HepG2 (cell line): ENCODE measurements at regions not wholly inside any gene's neighbourhood (a gene's known extent, or its start where the extent isn't known, plus 50 kb on each side); places are given as distances from the start of the nearest gene placed in this dataset.

Experiments used
- ATAC-seq: fragments of 200-7000 bp; cut with Tn5 transposase; 3 replicates; pipeline ENCODE4 v1.9.1; 2020; ENCODE audit warnings: mild to moderate bottlenecking, moderate library complexity
- BruUV-seq: library from RNA; stranded (reverse); fragments of 400-500 nt; replicated peaks from 2 replicates; lab custom pipeline; 2021; lab: Mats Ljungman, UMichigan
- CTCF ChIA-PET: fragments of 300-600 bp; formaldehyde crosslinking; extraction: SDS; loops from one replicate; lab custom pipeline; 2021; ENCODE audit warnings: low total read pairs, inconsistent platforms, low intra/inter-chr PET ratio; lab: Yijun Ruan, JAX
- POLR2A ChIA-PET: fragments of 350-600 bp; sonication (Branson Sonifier 250); formaldehyde crosslinking; loops from one replicate; lab custom pipeline; 2020; ENCODE audit warnings: antibody characterized with exemption, inconsistent platforms; lab: Yijun Ruan, JAX
- DNase-seq: peaks from one replicate; pipeline ENCODE4 v3.0.0-alpha.2; 2015; ENCODE audit warnings: low spot score
- FAIRE-seq: peaks from 3 replicates; lab custom pipeline; 2011; peaks lifted over from hg19 to GRCh38; lab: Jason Lieb, UNC
- H2AFZ ChIP-seq: one replicate; pipeline ENCODE4 v1.6.1; 2011; ENCODE audit warnings: low read length, inconsistent platforms
- H3K27ac ChIP-seq: fragments of 300-600 bp; 3 replicates; pipeline ENCODE4 v1.8.0; 2011; ENCODE audit warnings: mixed run types, mild to moderate bottlenecking, mixed read lengths, low read length, inconsistent platforms; ENCODE audit not compliant: insufficient read depth; ENCODE audit errors: extremely low read length
- H3K27me3 ChIP-seq, 2 experiments: fragments of 200-600 bp in 1 of 2; 2 replicates in 1 of 2; 3 replicates in 1 of 2; pipeline versions ENCODE4 v1.6.0 to v1.8.0; 2011; ENCODE audit warnings: low read length in 2 of 2, mild to moderate bottlenecking in 2 of 2, moderate library complexity in 2 of 2, inconsistent platforms in 1 of 2; ENCODE audit not compliant: insufficient read depth in 2 of 2, control insufficient read depth in 1 of 2
- H3K36me3 ChIP-seq, 2 experiments: fragments of 200-600 bp in 1 of 2; replicated peaks in 1 of 2; 2 replicates in 1 of 2; 3 replicates in 1 of 2; pipeline versions ENCODE4 v1.5.1 to v1.8.0; 2011; ENCODE audit warnings: low read length in 2 of 2, inconsistent platforms in 1 of 2; ENCODE audit not compliant: insufficient read depth in 2 of 2, control insufficient read depth in 1 of 2
- H3K4me1 ChIP-seq: 2 replicates; pipeline ENCODE4 v1.5.1; 2012; ENCODE audit warnings: low read length, inconsistent platforms; ENCODE audit not compliant: insufficient read depth
- H3K4me2 ChIP-seq: 2 replicates; pipeline ENCODE4 v1.6.0; 2011; ENCODE audit warnings: low read depth, low read length, inconsistent platforms
- H3K4me3 ChIP-seq, 3 experiments: fragments of 200-600 bp in 1 of 3; sonication (generic), shearing (Covaris generic) in 1 of 3; replicated peaks in 1 of 3; 2 replicates each; pipeline ENCODE4 v1.5.1; 2011 to 2016; ENCODE audit warnings: low read length in 3 of 3, inconsistent platforms in 2 of 3, low read depth in 2 of 3, mild to moderate bottlenecking in 2 of 3, control low read depth in 1 of 3, mixed read lengths in 1 of 3; ENCODE audit not compliant: insufficient read depth in 1 of 3
- H3K79me2 ChIP-seq: one replicate; pipeline ENCODE4 v1.6.1; 2011; ENCODE audit warnings: low read length, inconsistent platforms; ENCODE audit not compliant: insufficient read depth
- H3K9ac ChIP-seq: 2 replicates; pipeline ENCODE4 v1.6.0; 2011; ENCODE audit warnings: mild to moderate bottlenecking, low read depth, low read length, inconsistent platforms; ENCODE audit not compliant: insufficient read depth
- H3K9me3 ChIP-seq: 2 replicates; pipeline ENCODE4 v1.5.1; 2012; ENCODE audit warnings: mild to moderate bottlenecking, low read length
- H4K20me1 ChIP-seq: 2 replicates; pipeline ENCODE4 v1.6.0; 2011; ENCODE audit warnings: inconsistent platforms, mild to moderate bottlenecking, low read length, moderate library complexity; ENCODE audit not compliant: insufficient read depth
- KAT8 ChIP-seq: IDR thresholded peaks from 2 replicates; pipeline ENCODE4 v1.6.1; 2016; ENCODE audit warnings: missing genetic modification reagents, missing compliant biosample characterization
- ZNF510 ChIP-seq: sonication (generic); formaldehyde crosslinking; IDR thresholded peaks from 2 replicates; pipeline ENCODE4 v1.4.0; 2020; ENCODE audit warnings: low read depth, mild to moderate bottlenecking, missing genetic modification reagents
- WGBS: methylation state at CpG from one replicate; pipeline ENCODE4 v1.1.6; 2017; ENCODE audit warnings: low lambda C conversion rate; 5-methylcytosine and 5-hydroxymethylcytosine counted together
- in situ Hi-C: cut with HindIII; loops from 2 replicates; pipeline ENCODE4 v1.10.0; 2017; ENCODE audit warnings: low pct_unique_long_range_greater_than_20kb; ENCODE audit not compliant: extremely low pct_ligation_motif_present
- intact Hi-C: fragments of 100-400 bp; cut with micrococcal nuclease; formaldehyde crosslinking; loops from one replicate; pipeline ENCODE4 v1.10.0; 2022; ENCODE audit not compliant: unreplicated experiment
- TF ChIP-seq, protein P1 (sequence below): sonication (generic); formaldehyde crosslinking; IDR thresholded peaks from 2 replicates; pipeline ENCODE4 v1.5.0; 2020; ENCODE audit warnings: missing genetic modification reagents
- TF ChIP-seq, protein P2 (sequence below): sonication (generic); formaldehyde crosslinking; IDR thresholded peaks from 2 replicates; pipeline ENCODE4 v1.4.0; 2020; ENCODE audit warnings: missing genetic modification reagents, mild to moderate bottlenecking, borderline replicate concordance
- TF ChIP-seq, protein P3 (sequence below): sonication (generic); formaldehyde crosslinking; IDR thresholded peaks from 2 replicates; pipeline ENCODE4 v1.5.0; 2020; ENCODE audit warnings: mild to moderate bottlenecking, missing genetic modification reagents, borderline replicate concordance

DNA sequence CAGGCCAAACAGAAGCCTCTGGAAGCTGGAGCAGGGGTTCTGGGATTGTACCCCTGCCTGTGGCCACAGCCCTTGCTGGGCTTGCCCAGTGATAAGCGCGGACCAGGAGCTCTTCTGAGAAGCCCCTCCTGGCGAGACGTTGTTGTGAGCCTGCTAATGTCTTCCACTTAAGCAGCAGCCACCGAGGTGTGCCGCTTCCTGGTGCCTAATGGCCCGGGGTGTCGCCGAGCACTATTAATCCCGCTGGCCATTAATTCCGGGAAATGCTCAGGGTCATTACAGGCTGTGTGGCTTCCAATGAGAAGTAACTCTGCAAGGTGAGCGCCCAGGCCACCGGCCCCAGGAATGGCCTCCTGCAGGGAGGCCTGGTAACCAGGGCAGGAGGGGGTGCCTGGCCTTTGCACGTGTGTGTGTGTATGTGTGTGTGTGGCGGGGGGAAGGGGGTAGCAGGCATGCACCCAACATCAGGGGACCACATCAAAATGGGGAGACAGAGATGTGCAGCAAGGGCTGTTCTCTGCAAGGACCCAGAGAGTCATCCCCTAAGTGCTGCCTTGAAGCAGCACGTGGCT, 175.0 kb downstream of the URI1 start:
- WGBS: 51% methylated on average over 6 of the region's 16 CpGs
- in situ Hi-C loops (no loop called here), intact Hi-C loops (no loop called here)
- Histone ChIP-seq H3K4me3 (no peak overlapping the region), H3K9ac (no peak overlapping the region), H3K4me2 (no peak overlapping the region), H3K27me3 (peaks cover 0 to 14% of the 10 kb centered on the region in 2 experiments; a peak in 4 of 5 replicates), H3K27ac (no peak overlapping the region), H4K20me1 (no peaks in the 10 kb centered on the region), H3K4me1 (no peaks in the 10 kb centered on the region), H3K79me2 (no peaks in the 10 kb centered on the region), H3K36me3 (no peaks in the 10 kb centered on the region), H2AFZ (no peak overlapping the region), H3K9me3 (no peaks in the 10 kb centered on the region)
- DNase-seq (no peak), ATAC-seq (no peak), FAIRE-seq (no peak)
- TF ChIP-seq ZNF510 (CRISPR knock-in tag) (no peak), KAT8 (CRISPR knock-in tag) (no peak)
- TF ChIP-seq, protein P1, sequence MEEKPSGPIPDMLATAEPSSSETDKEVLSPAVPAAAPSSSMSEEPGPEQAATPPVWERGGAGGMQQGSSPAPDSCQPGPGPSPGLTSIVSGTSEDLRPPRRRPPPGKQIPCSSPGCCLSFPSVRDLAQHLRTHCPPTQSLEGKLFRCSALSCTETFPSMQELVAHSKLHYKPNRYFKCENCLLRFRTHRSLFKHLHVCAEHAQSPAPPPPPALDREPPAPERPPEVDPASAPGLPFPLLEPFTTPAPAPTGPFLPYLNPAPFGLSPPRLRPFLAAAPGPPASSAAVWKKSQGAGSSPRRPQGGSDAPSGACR: no peak
- ChIA-PET POLR2A (no interaction called here), CTCF (no interaction called here)
- no TSS peak for BruUV-seq

DNA sequence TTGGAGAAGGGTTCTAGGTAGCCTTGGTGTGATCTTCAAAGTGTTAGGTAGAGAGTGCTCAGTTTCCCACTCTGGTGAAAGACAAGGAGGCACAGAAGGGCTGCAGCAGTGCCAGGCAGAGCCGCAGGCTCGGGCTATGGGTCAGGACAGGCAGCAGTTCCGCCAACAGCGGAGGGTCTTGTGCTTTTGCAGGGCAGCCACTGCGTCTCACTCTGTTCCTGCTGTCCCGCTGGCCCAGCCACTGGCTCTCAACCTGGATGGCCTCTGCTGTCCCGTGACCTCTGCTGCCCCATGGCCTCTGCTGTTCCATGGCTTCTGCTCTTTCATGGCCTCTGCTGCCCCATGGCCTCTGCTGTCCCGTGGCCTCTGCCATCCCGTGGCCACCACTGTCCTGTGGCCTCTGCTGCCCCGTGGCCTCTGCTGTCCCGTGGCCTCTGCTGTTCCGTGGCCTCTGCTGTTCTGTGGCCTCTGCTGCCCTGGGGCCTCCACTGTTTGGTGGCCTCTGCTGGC, 175.7 kb downstream of the URI1 start:
- ATAC-seq (no peak; the same call in 2 of the 3 replicates), FAIRE-seq (no peak), DNase-seq (no peak)
- CTCF ChIA-PET: no interaction called here
- H3K9ac ChIP-seq: no peak overlapping the region
- peaks cover 0 to 16% of the 10 kb centered on the region in 2 experiments; a peak in 4 of 5 replicates for H3K27me3 ChIP-seq
- H3K4me2 ChIP-seq: no peak overlapping the region
- TF ChIP-seq, protein P2, sequence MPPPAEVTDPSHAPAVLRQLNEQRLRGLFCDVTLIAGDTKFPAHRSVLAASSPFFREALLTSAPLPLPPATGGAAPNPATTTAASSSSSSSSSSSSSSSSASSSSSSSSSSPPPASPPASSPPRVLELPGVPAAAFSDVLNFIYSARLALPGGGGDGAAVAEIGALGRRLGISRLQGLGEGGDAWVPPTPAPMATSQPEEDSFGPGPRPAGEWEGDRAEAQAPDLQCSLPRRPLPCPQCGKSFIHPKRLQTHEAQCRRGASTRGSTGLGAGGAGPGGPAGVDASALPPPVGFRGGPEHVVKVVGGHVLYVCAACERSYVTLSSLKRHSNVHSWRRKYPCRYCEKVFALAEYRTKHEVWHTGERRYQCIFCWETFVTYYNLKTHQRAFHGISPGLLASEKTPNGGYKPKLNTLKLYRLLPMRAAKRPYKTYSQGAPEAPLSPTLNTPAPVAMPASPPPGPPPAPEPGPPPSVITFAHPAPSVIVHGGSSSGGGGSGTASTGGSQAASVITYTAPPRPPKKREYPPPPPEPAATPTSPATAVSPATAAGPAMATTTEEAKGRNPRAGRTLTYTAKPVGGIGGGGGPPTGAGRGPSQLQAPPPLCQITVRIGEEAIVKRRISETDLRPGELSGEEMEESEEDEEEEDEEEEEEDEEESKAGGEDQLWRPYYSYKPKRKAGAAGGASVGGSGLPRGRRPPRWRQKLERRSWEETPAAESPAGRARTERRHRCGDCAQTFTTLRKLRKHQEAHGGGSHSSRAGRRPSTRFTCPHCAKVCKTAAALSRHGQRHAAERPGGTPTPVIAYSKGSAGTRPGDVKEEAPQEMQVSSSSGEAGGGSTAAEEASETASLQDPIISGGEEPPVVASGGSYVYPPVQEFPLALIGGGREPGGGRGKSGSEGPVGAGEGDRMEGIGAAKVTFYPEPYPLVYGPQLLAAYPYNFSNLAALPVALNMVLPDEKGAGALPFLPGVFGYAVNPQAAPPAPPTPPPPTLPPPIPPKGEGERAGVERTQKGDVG (CRISPR knock-in tag): no peak
- TF ChIP-seq, protein P3, sequence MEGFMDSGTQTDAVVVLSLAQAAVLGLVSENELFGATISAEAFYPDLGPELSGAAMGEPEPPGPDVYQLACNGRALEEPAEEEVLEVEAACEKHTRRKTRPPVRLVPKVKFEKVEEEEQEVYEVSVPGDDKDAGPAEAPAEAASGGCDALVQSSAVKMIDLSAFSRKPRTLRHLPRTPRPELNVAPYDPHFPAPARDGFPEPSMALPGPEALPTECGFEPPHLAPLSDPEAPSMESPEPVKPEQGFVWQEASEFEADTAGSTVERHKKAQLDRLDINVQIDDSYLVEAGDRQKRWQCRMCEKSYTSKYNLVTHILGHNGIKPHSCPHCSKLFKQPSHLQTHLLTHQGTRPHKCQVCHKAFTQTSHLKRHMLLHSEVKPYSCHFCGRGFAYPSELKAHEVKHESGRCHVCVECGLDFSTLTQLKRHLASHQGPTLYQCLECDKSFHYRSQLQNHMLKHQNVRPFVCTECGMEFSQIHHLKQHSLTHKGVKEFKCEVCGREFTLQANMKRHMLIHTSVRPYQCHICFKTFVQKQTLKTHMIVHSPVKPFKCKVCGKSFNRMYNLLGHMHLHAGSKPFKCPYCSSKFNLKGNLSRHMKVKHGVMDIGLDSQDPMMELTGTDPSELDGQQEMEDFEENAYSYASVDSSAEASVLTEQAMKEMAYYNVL (CRISPR knock-in tag): no peak
- H4K20me1 ChIP-seq: no peaks in the 10 kb centered on the region
- in situ Hi-C loops: no loop called here
- H3K36me3 ChIP-seq: no peaks in the 10 kb centered on the region
- no peaks in the 10 kb centered on the region for H3K79me2 ChIP-seq
- no TSS peak for BruUV-seq
- H3K4me3 ChIP-seq: no peak overlapping the region
- POLR2A ChIA-PET: no interaction called here
- 32% methylated on average over 8 of the region's 12 CpGs for WGBS
- H3K4me1 ChIP-seq: no peaks in the 10 kb centered on the region
- no peak overlapping the region for H2AFZ ChIP-seq
- intact Hi-C loops: no loop called here
- no peaks in the 10 kb centered on the region for H3K9me3 ChIP-seq
- H3K27ac ChIP-seq: no peak overlapping the region
